ENCODE measurements at regions not wholly inside any gene's neighbourhood (a gene's known extent, or its start where the extent isn't known, plus 50 kb on each side); places are given as distances from the start of the nearest gene placed in this dataset.

GRCh38 chr5:164824671-164825070, 1319.3 kb downstream of the MAT2B start:
- TF ChIP-seq POLR2A (IDR thresholded peaks at IDR 0.05; ENCODE audit: low read length) (no peak), GATA1 (IDR thresholded peaks at IDR 0.05; ENCODE audit: low read depth, low read length) (no peak)
